Activated naive CD4-positive, alpha-beta T cell (primary cell): ENCODE measurements at regions not wholly inside any gene's neighbourhood (a gene's known extent, or its start where the extent isn't known, plus 50 kb on each side); places are given as distances from the start of the nearest gene placed in this dataset.

Experiments used
- DNase-seq, 4 experiments: peaks; one replicate each; lab custom pipeline; 2025; lab: John Stamatoyannopoulos, UW

- no peak for DNase-seq
These were observed 283.4 kb upstream of the GRIP1 start for GRCh38 chr12:66962290-66962689.

- DNase-seq, result no peak
These were observed 285.0 kb upstream of the GRIP1 start for GRCh38 chr12:66963901-66964300.

- DNase-seq, result no peak
These were observed 285.8 kb upstream of the GRIP1 start for GRCh38 chr12:66964629-66965028.

GRCh38 chr12:66965621-66966020 lies 286.7 kb upstream of the GRIP1 start:
- DNase-seq, result no peak

GRCh38 chr12:66971816-66972215 lies 292.9 kb upstream of the GRIP1 start:
- DNase-seq, result no peak

- no peak for DNase-seq
These were observed 292.6 kb upstream of the CAND1 start for GRCh38 chr12:66976526-66976925.

GRCh38 chr12:66978802-66979201 lies 290.4 kb upstream of the CAND1 start:
- DNase-seq, result no peak

GRCh38 chr12:66979251-66979650 lies 289.9 kb upstream of the CAND1 start:
- DNase-seq, result no peak

- no peak for DNase-seq
These were observed 285.1 kb upstream of the CAND1 start for GRCh38 chr12:66984077-66984476.

GRCh38 chr12:66984962-66985361 lies 284.2 kb upstream of the CAND1 start:
- DNase-seq, result no peak

- no peak for DNase-seq
These were observed 270.0 kb upstream of the CAND1 start for GRCh38 chr12:66999141-66999540.

GRCh38 chr12:67001251-67001650 lies 267.9 kb upstream of the CAND1 start:
- no peak for DNase-seq

- DNase-seq, result no peak
These were observed 266.4 kb upstream of the CAND1 start for GRCh38 chr12:67002720-67003119.

- DNase-seq, result no peak
These were observed 262.5 kb upstream of the CAND1 start for GRCh38 chr12:67006610-67007009.

- no peak for DNase-seq
These were observed 254.5 kb upstream of the CAND1 start for GRCh38 chr12:67014642-67015041.

- DNase-seq, result no peak
These were observed 251.1 kb upstream of the CAND1 start for GRCh38 chr12:67018105-67018504.

- no peak for DNase-seq
These were observed 250.1 kb upstream of the CAND1 start for GRCh38 chr12:67019070-67019469.

- peak; percentile 2 to 14 (median 8) for DNase-seq
These were observed 243.5 kb upstream of the CAND1 start for GRCh38 chr12:67025543-67026114.

GRCh38 chr12:67026487-67027246 lies 242.5 kb upstream of the CAND1 start:
- DNase-seq, result no peak

GRCh38 chr12:67028529-67028928 lies 240.6 kb upstream of the CAND1 start:
- DNase-seq, result no peak

- no peak for DNase-seq
These were observed 234.9 kb upstream of the CAND1 start for GRCh38 chr12:67034110-67034879.

GRCh38 chr12:67035121-67035520 lies 234.0 kb upstream of the CAND1 start:
- DNase-seq, result no peak

- no peak for DNase-seq
These were observed 230.7 kb upstream of the CAND1 start for GRCh38 chr12:67038486-67038885.
